ENCODE measurements at regions not wholly inside any gene's neighbourhood (a gene's known extent, or its start where the extent isn't known, plus 50 kb on each side); places are given as distances from the start of the nearest gene placed in this dataset.

GRCh38 chr1:90780981-90781380 lies 63.9 kb upstream of the BARHL2 start:
- no peak overlapping the region for H3K4me3 ChIP-seq (ENCODE audit: low read depth, low read length)
- DNase-seq (ENCODE audit: low read depth, low spot score) = no peak
- no peaks in the 10 kb centered on the region for H3K9me3 ChIP-seq (ENCODE audit: control insufficient read depth, insufficient read depth, low read length)
- peaks cover 2% of the 10 kb centered on the region for H3K27me3 ChIP-seq (ENCODE audit: control insufficient read depth, insufficient read depth, low read length)
- CTCF ChIA-PET = no interaction called here
- no peak for TF ChIP-seq CTCF (IDR thresholded peaks at IDR 0.05; ENCODE audit: low read depth, low read length)
- POLR2A ChIA-PET = no interaction called here
- H3K27ac ChIP-seq (ENCODE audit: low read depth, low read length) = no peak overlapping the region

- CTCF ChIA-PET = no interaction called here
- H3K27me3 ChIP-seq (ENCODE audit: control insufficient read depth, insufficient read depth, low read length) = peaks cover 2% of the 10 kb centered on the region
- no peak overlapping the region for H3K27ac ChIP-seq (ENCODE audit: low read depth, low read length)
- no peak for TF ChIP-seq CTCF (IDR thresholded peaks at IDR 0.05; ENCODE audit: low read depth, low read length)
- POLR2A ChIA-PET = no interaction called here
- DNase-seq (ENCODE audit: low read depth, low spot score) = no peak
- H3K4me3 ChIP-seq (ENCODE audit: low read depth, low read length) = no peak overlapping the region
- H3K9me3 ChIP-seq (ENCODE audit: control insufficient read depth, insufficient read depth, low read length) = no peaks in the 10 kb centered on the region
Measured at GRCh38 chr1:90779573-90779972, 62.5 kb upstream of the BARHL2 start.

GRCh38 chr1:90778486-90778885 lies 61.4 kb upstream of the BARHL2 start:
- no peak for TF ChIP-seq CTCF (IDR thresholded peaks at IDR 0.05; ENCODE audit: low read depth, low read length)
- POLR2A ChIA-PET = no interaction called here
- Histone ChIP-seq H3K27me3 (ENCODE audit: control insufficient read depth, insufficient read depth, low read length) (peaks cover 2% of the 10 kb centered on the region), H3K9me3 (ENCODE audit: control insufficient read depth, insufficient read depth, low read length) (no peaks in the 10 kb centered on the region), H3K27ac (ENCODE audit: low read depth, low read length) (no peak overlapping the region), H3K4me3 (ENCODE audit: low read depth, low read length) (no peak overlapping the region)
- CTCF ChIA-PET = no interaction called here
- no peak for DNase-seq (ENCODE audit: low read depth, low spot score)

- CTCF ChIA-PET = no interaction called here
Measured at GRCh38 chr1:90773812-90774211, 56.7 kb upstream of the BARHL2 start.

GRCh38 chr1:90768826-90769225 lies 51.7 kb upstream of the BARHL2 start:
- Histone ChIP-seq H3K27me3 (ENCODE audit: control insufficient read depth, insufficient read depth, low read length) (no peaks in the 10 kb centered on the region), H3K27ac (ENCODE audit: low read depth, low read length) (no peak overlapping the region), H3K4me3 (ENCODE audit: low read depth, low read length) (no peak overlapping the region), H3K9me3 (ENCODE audit: control insufficient read depth, insufficient read depth, low read length) (no peaks in the 10 kb centered on the region)
- no peak for DNase-seq (ENCODE audit: low read depth, low spot score)
- CTCF ChIA-PET = interaction anchor here (1.5 kb wide), 1 partner anchor 47 kb away, joined by 5 read pairs; no protein-coding TSS in a partner anchor
- no peak for TF ChIP-seq CTCF (IDR thresholded peaks at IDR 0.05; ENCODE audit: low read depth, low read length)
- POLR2A ChIA-PET = no interaction called here

More at GRCh38 chr1:90773812-90774211, 56.7 kb upstream of the BARHL2 start:
- no peak for DNase-seq (ENCODE audit: low read depth, low spot score)
- Histone ChIP-seq H3K9me3 (ENCODE audit: control insufficient read depth, insufficient read depth, low read length) (no peaks in the 10 kb centered on the region), H3K27ac (ENCODE audit: low read depth, low read length) (no peak overlapping the region), H3K27me3 (ENCODE audit: control insufficient read depth, insufficient read depth, low read length) (no peaks in the 10 kb centered on the region), H3K4me3 (ENCODE audit: low read depth, low read length) (no peak overlapping the region)
- POLR2A ChIA-PET = no interaction called here
- TF ChIP-seq CTCF (IDR thresholded peaks at IDR 0.05; ENCODE audit: low read depth, low read length) = no peak

All from AG04450 (cell line).